ENCODE measurements at regions not wholly inside any gene's neighbourhood (a gene's known extent, or its start where the extent isn't known, plus 50 kb on each side); places are given as distances from the start of the nearest gene placed in this dataset.

DNA sequence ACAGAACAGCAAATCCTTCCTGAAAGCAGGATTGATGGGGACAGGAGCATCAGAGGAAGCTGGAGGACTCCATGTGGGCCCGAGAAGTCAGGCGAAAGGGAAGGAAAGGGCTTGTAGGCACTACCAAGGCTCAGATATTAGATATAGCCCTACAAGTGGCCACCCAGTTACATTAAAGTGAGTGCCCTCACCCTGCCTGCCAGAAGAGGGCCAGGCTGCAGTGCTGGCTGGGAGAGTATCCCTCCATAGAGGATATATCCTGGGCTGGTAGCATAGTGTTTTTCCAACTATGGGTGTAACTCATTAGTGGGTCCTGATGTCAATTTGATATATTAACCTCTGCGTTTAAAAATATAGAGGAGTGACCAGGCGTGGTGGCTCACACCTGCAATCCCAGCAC lies 285.2 kb downstream of the MYCN start:
- Histone ChIP-seq H3K27me3 (ENCODE audit: insufficient read depth, poor library complexity, severe bottlenecking) (no peaks in the 10 kb centered on the region), H3K36me3 (ENCODE audit: low read depth) (no peaks in the 10 kb centered on the region), H3K27ac (ENCODE audit: poor library complexity, severe bottlenecking) (no peak overlapping the region), H3K4me3 (ENCODE audit: severe bottlenecking) (no peak overlapping the region), H3K4me1 (ENCODE audit: insufficient read depth, poor library complexity, severe bottlenecking) (no peaks in the 10 kb centered on the region), H3K9me3 (ENCODE audit: severe bottlenecking) (no peaks in the 10 kb centered on the region)
- DNase-seq (ENCODE audit: low spot score) (no peak), ATAC-seq (ENCODE audit: low read depth) (no peak; the same call in 2 of the 3 replicates)
- TF ChIP-seq, protein P1, sequence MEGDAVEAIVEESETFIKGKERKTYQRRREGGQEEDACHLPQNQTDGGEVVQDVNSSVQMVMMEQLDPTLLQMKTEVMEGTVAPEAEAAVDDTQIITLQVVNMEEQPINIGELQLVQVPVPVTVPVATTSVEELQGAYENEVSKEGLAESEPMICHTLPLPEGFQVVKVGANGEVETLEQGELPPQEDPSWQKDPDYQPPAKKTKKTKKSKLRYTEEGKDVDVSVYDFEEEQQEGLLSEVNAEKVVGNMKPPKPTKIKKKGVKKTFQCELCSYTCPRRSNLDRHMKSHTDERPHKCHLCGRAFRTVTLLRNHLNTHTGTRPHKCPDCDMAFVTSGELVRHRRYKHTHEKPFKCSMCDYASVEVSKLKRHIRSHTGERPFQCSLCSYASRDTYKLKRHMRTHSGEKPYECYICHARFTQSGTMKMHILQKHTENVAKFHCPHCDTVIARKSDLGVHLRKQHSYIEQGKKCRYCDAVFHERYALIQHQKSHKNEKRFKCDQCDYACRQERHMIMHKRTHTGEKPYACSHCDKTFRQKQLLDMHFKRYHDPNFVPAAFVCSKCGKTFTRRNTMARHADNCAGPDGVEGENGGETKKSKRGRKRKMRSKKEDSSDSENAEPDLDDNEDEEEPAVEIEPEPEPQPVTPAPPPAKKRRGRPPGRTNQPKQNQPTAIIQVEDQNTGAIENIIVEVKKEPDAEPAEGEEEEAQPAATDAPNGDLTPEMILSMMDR (IDR thresholded peaks at IDR 0.05; ENCODE audit: poor library complexity, severe bottlenecking), result no peak

DNA sequence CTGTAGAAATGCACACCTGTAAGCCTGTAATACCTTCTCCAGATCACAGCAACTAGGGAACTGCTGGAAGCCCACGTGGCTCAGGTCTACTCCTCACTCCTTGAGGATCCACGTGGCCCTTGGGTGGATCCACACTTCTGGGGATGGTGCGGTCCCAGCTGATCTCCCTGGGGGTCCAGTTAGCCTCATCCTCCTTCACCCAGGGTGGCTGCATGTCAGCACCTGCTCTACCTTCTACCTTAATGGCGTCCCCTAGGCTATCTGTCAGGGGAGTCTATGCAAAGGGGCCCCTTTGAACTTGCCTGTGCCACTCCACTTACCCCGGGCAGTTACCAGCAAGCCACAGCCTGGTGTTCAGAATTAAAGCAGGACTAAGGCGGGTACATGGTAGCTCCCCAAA lies 284.7 kb downstream of the MYCN start:
- no peaks in the 10 kb centered on the region for H3K27me3 ChIP-seq (ENCODE audit: insufficient read depth, poor library complexity, severe bottlenecking)
- H3K4me3 ChIP-seq (ENCODE audit: severe bottlenecking), result no peak overlapping the region
- no peaks in the 10 kb centered on the region for H3K9me3 ChIP-seq (ENCODE audit: severe bottlenecking)
- no peaks in the 10 kb centered on the region for H3K36me3 ChIP-seq (ENCODE audit: low read depth)
- DNase-seq (ENCODE audit: low spot score) (no peak), ATAC-seq (ENCODE audit: low read depth) (no peak)
- no peaks in the 10 kb centered on the region for H3K4me1 ChIP-seq (ENCODE audit: insufficient read depth, poor library complexity, severe bottlenecking)
- H3K27ac ChIP-seq (ENCODE audit: poor library complexity, severe bottlenecking), result no peak overlapping the region
- TF ChIP-seq, protein P1 (IDR thresholded peaks at IDR 0.05; ENCODE audit: poor library complexity, severe bottlenecking), result no peak

DNA sequence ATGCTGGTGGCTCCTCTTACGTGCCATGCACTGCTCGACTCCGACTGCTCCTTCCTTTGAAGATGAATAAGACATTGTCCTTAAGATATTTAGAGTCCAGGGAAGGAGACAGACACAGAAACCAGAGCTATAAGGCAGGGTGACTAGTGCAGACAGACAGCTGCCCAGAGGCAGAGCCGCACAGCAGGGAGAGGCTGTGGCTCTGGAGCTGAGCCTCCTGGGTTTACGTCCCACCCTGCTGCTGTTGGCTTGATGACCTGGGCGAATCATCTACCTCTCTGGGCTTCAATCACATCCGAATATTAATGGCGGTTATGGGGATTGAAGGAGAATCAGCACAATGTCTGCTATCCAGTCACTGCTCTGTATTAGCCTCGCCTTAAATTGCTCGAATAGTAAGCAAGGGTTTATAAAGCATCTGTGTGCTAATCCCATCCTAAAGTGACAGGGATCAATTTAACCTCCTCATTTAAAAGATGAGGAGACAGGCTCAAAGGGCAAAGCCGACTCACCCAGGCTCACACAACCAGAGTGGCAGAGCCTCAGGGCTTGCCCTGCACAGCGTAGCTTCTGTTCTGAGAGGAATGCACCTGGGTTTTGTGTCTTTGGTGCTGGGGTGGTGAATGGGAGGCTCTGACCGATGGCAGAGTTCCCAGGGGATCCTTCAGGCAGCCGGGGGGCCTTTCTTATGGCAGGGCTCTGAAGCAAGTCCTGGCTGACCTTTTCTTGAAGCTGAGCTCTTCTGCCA lies 284.1 kb downstream of the MYCN start:
- Histone ChIP-seq H3K4me1 (ENCODE audit: insufficient read depth, poor library complexity, severe bottlenecking) (no peaks in the 10 kb centered on the region), H3K4me3 (ENCODE audit: severe bottlenecking) (no peak overlapping the region), H3K27me3 (ENCODE audit: insufficient read depth, poor library complexity, severe bottlenecking) (no peaks in the 10 kb centered on the region), H3K27ac (ENCODE audit: poor library complexity, severe bottlenecking) (no peak overlapping the region), H3K36me3 (ENCODE audit: low read depth) (no peaks in the 10 kb centered on the region), H3K9me3 (ENCODE audit: severe bottlenecking) (no peaks in the 10 kb centered on the region)
- DNase-seq (ENCODE audit: low spot score) (no peak), ATAC-seq (ENCODE audit: low read depth) (no peak)
- TF ChIP-seq, protein P1 (IDR thresholded peaks at IDR 0.05; ENCODE audit: poor library complexity, severe bottlenecking), result no peak

DNA sequence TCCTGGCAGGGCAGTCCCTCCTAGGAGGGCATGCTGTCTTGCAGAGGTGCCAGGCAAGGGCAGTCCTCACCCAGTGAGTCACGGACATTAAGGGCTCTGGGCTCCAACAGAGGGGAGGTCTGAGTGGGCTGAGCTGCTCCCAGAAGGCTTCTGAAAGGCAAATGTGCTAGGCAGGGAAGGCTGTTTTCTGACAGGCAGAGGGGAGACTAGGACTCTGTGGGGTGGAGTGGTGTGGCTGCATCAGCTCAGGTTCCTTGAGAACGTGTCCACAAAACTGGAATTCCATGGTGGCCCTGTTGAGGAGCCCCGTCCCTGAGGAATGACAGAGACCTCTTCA lies 283.5 kb downstream of the MYCN start:
- Histone ChIP-seq H3K9me3 (ENCODE audit: severe bottlenecking) (no peaks in the 10 kb centered on the region), H3K4me1 (ENCODE audit: insufficient read depth, poor library complexity, severe bottlenecking) (no peaks in the 10 kb centered on the region), H3K4me3 (ENCODE audit: severe bottlenecking) (no peak overlapping the region), H3K27me3 (ENCODE audit: insufficient read depth, poor library complexity, severe bottlenecking) (no peaks in the 10 kb centered on the region), H3K27ac (ENCODE audit: poor library complexity, severe bottlenecking) (no peak overlapping the region), H3K36me3 (ENCODE audit: low read depth) (no peaks in the 10 kb centered on the region)
- TF ChIP-seq, protein P1 (IDR thresholded peaks at IDR 0.05; ENCODE audit: poor library complexity, severe bottlenecking), result no peak
- DNase-seq (ENCODE audit: low spot score) (no peak), ATAC-seq (ENCODE audit: low read depth) (0 out of 3 replicates have a peak, but pooled peaks have one; percentile 19)

DNA sequence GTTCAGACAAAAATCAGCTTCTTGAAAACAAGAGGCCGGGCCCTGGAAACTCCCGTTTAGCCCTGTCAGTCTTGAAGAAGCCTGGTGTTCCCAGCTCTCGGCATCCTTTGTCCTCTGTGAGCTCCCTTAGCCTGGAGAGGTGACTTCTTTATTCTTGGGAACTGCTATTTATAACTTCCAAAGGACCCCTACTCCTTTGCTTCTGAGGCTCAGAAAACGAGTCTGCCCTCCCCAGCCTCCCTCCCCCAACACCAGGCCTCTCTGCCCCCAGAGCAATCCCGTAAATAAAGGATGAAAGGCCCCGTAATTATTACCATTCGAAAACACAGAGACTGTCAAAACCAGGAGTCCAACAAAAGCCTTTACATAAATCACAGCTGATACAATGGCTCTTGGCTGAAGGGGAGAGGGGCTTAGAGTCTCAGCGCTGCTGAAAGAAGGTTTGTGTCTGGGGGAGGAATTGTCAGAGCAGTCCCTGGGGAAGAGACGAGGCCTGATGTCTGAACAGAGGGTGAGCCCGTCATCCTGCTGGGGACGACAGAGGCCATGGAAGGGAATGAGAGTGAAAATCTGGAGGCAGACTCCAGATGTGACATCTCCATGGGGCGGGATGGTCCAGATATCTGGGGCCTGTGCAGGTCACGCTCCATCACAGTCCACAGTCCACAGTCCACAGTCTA lies 283.0 kb downstream of the MYCN start:
- no peaks in the 10 kb centered on the region for H3K36me3 ChIP-seq (ENCODE audit: low read depth)
- no peaks in the 10 kb centered on the region for H3K4me1 ChIP-seq (ENCODE audit: insufficient read depth, poor library complexity, severe bottlenecking)
- no peak overlapping the region for H3K27ac ChIP-seq (ENCODE audit: poor library complexity, severe bottlenecking)
- TF ChIP-seq, protein P1 (IDR thresholded peaks at IDR 0.05; ENCODE audit: poor library complexity, severe bottlenecking), result no peak
- DNase-seq (ENCODE audit: low spot score) (no peak), ATAC-seq (ENCODE audit: low read depth) (no peak)
- no peaks in the 10 kb centered on the region for H3K9me3 ChIP-seq (ENCODE audit: severe bottlenecking)
- no peaks in the 10 kb centered on the region for H3K27me3 ChIP-seq (ENCODE audit: insufficient read depth, poor library complexity, severe bottlenecking)
- H3K4me3 ChIP-seq (ENCODE audit: severe bottlenecking), result no peak overlapping the region

Data from RWPE2 (cell line).